ENCODE measurements at regions not wholly inside any gene's neighbourhood (a gene's known extent, or its start where the extent isn't known, plus 50 kb on each side); places are given as distances from the start of the nearest gene placed in this dataset.

GRCh38 chr7:124366118-124366517, 333.3 kb upstream of the TMEM229A start:
- TF ChIP-seq EZH2 (IDR thresholded peaks at IDR 0.05; ENCODE audit: insufficient read depth, poor library complexity, severe bottlenecking) (no peak), EZH2phosphoT487 (IDR thresholded peaks at IDR 0.05; ENCODE audit: insufficient read depth, low read depth) (no peak)

Data from GM23248 (cell line).